GM12872 (cell line): ENCODE measurements at regions not wholly inside any gene's neighbourhood (a gene's known extent, or its start where the extent isn't known, plus 50 kb on each side); places are given as distances from the start of the nearest gene placed in this dataset.

Experiments used
- CTCF ChIP-seq: IDR thresholded peaks from 3 replicates; pipeline ENCODE4 v1.5.1; 2011; ENCODE audit warnings: low read depth, mild to moderate bottlenecking, low read length, moderate library complexity; ENCODE audit not compliant: insufficient read depth

- TF ChIP-seq CTCF: no peak
Measured at GRCh38 chr3:31081018-31081662, 186.7 kb upstream of the GADL1 start.

GRCh38 chr3:31086148-31086547 is 191.7 kb upstream of the GADL1 start:
- no peak for TF ChIP-seq CTCF

GRCh38 chr3:31086698-31087097 is 192.2 kb upstream of the GADL1 start:
- TF ChIP-seq CTCF: no peak

GRCh38 chr3:31091748-31092147 is 197.3 kb upstream of the GADL1 start:
- no peak for TF ChIP-seq CTCF

GRCh38 chr3:31092748-31093589 is 198.5 kb upstream of the GADL1 start:
- TF ChIP-seq CTCF: no peak

- TF ChIP-seq CTCF: no peak
Measured at GRCh38 chr3:31093606-31094005, 199.1 kb upstream of the GADL1 start.

- no peak for TF ChIP-seq CTCF
Measured at GRCh38 chr3:31094048-31094447, 199.6 kb upstream of the GADL1 start.
